GM19438 (cell line): ENCODE measurements at regions not wholly inside any gene's neighbourhood (a gene's known extent, or its start where the extent isn't known, plus 50 kb on each side); places are given as distances from the start of the nearest gene placed in this dataset.

Experiments used
- ATAC-seq: cut with Tn5 transposase; IDR thresholded peaks from one replicate; pipeline ENCODE4 v1.9.1; 2021; ENCODE audit warnings: low read depth; ENCODE audit not compliant: unreplicated experiment

- no peak for ATAC-seq
Measured at GRCh38 chr15:38164061-38164460, 88.6 kb upstream of the SPRED1 start.

- no peak for ATAC-seq
Measured at GRCh38 chr15:38164507-38164906, 88.1 kb upstream of the SPRED1 start.

- ATAC-seq: no peak
Measured at GRCh38 chr15:38168467-38169070, 84.1 kb upstream of the SPRED1 start.

- no peak for ATAC-seq
Measured at GRCh38 chr15:38171973-38172372, 80.7 kb upstream of the SPRED1 start.

- ATAC-seq: no peak
Measured at GRCh38 chr15:38174691-38175090, 77.9 kb upstream of the SPRED1 start.

GRCh38 chr15:38176155-38176554 lies 76.5 kb upstream of the SPRED1 start:
- ATAC-seq: no peak

- ATAC-seq: no peak
Measured at GRCh38 chr15:38176691-38177090, 75.9 kb upstream of the SPRED1 start.

GRCh38 chr15:38182900-38183299 lies 69.7 kb upstream of the SPRED1 start:
- no peak for ATAC-seq

- no peak for ATAC-seq
Measured at GRCh38 chr15:38186507-38186906, 66.1 kb upstream of the SPRED1 start.

GRCh38 chr15:38187630-38188313 lies 64.9 kb upstream of the SPRED1 start:
- no peak for ATAC-seq

- ATAC-seq: no peak
Measured at GRCh38 chr15:38189671-38190295, 62.9 kb upstream of the SPRED1 start.

GRCh38 chr15:38190501-38190900 lies 62.1 kb upstream of the SPRED1 start:
- no peak for ATAC-seq

GRCh38 chr15:38192496-38192895 lies 60.1 kb upstream of the SPRED1 start:
- no peak for ATAC-seq

- ATAC-seq: no peak
Measured at GRCh38 chr15:38193496-38193895, 59.1 kb upstream of the SPRED1 start.

GRCh38 chr15:38195191-38195901 lies 57.3 kb upstream of the SPRED1 start:
- no peak for ATAC-seq

GRCh38 chr15:38196076-38196475 lies 56.6 kb upstream of the SPRED1 start:
- ATAC-seq: no peak

GRCh38 chr15:38197553-38197952 lies 55.1 kb upstream of the SPRED1 start:
- ATAC-seq: no peak

- no peak for ATAC-seq
Measured at GRCh38 chr15:38201714-38202113, 50.9 kb upstream of the SPRED1 start.

GRCh38 chr15:38202361-38202760 lies 50.3 kb upstream of the SPRED1 start:
- ATAC-seq: no peak
